ENCODE measurements at regions not wholly inside any gene's neighbourhood (a gene's known extent, or its start where the extent isn't known, plus 50 kb on each side); places are given as distances from the start of the nearest gene placed in this dataset.

DNA sequence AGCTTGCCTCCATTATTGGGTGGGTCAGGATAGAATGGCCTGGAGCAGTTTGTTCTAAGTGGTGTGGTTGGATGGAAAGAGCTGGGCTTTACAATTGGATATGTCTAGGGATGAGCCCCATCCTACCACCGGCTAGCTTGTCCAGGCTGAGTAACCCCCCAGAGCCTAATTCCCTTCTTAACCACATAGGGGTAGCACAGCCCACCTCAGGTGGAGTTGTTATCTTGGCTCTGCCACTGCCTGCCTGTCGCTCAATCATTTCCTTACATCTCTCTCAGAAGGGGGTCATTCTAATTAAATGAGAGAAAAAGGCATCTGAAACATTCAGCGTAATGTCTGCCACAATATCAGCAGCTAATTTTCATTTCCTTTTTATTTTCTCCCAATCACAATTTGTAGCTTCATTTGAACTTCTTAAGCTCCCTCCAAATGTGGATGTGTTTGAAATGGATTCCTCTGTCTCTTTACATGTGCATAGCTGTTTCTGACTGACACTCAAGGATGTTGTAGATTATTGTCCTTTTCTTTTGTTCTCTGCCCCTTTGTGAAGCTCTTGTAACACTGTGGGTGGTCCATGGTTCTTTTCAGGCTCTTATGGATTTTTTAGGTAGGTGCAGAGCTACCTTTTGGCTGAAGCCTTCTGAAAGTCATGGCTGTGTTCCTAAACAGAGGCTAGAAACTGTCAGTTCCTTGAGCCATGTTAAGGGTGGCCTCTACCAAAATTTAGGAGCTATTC is 383.1 kb upstream of the KLF4 start:
- Mint-ChIP-seq H3K4me3 (ENCODE audit: unreplicated experiment) (no peak overlapping the region), H3K27me3 (ENCODE audit: unreplicated experiment) (peaks cover 19% of the 10 kb centered on the region), H3K4me1 (ENCODE audit: unreplicated experiment) (no peaks in the 10 kb centered on the region), H3K27ac (ENCODE audit: unreplicated experiment) (no peak overlapping the region), H3K36me3 (ENCODE audit: unreplicated experiment) (no peaks in the 10 kb centered on the region), H3K9me3 (ENCODE audit: unreplicated experiment) (no peaks in the 10 kb centered on the region)
- TF ChIP-seq, protein P1, sequence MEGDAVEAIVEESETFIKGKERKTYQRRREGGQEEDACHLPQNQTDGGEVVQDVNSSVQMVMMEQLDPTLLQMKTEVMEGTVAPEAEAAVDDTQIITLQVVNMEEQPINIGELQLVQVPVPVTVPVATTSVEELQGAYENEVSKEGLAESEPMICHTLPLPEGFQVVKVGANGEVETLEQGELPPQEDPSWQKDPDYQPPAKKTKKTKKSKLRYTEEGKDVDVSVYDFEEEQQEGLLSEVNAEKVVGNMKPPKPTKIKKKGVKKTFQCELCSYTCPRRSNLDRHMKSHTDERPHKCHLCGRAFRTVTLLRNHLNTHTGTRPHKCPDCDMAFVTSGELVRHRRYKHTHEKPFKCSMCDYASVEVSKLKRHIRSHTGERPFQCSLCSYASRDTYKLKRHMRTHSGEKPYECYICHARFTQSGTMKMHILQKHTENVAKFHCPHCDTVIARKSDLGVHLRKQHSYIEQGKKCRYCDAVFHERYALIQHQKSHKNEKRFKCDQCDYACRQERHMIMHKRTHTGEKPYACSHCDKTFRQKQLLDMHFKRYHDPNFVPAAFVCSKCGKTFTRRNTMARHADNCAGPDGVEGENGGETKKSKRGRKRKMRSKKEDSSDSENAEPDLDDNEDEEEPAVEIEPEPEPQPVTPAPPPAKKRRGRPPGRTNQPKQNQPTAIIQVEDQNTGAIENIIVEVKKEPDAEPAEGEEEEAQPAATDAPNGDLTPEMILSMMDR (IDR thresholded peaks at IDR 0.05), result no peak
- DNase-seq (ENCODE audit: extremely low spot score, unreplicated experiment), result no peak

DNA sequence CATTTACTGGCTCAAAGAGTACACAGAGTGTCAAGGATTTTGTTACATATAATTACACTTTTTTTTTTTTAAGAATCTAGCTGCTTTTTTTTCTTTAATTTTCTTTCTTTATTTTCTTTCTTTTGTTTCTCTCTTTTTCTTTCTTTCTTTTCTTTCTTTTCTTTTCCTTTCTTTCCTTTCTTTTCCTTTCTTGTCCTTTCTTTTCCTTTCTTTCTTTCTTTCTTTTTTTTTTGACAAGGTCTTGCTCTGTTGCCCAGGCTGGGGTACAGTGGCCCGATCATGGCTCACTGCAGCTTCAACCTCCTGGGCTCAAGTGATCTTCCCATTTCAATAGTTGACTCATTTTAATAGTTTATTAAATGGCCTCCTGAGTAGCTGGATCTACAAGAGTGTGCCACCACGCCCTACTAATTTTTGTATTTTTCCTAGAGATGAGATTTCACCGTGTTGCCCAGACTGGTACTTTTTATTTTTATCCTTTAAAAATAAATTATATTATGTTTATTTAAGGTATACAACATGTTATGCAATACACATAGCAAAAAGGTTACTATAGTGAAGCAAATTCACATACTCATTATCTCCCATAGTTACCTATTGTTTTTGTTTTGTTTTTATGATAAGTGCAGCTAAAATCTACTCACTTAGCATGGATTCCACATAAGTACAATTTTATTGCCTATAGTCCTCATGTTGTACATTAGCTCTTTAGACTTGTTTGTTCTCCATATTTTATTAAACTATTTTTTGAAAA is 381.5 kb upstream of the KLF4 start:
- Mint-ChIP-seq H3K4me1 (ENCODE audit: unreplicated experiment) (no peaks in the 10 kb centered on the region), H3K27ac (ENCODE audit: unreplicated experiment) (no peak overlapping the region), H3K27me3 (ENCODE audit: unreplicated experiment) (peaks cover 18% of the 10 kb centered on the region), H3K9me3 (ENCODE audit: unreplicated experiment) (no peaks in the 10 kb centered on the region), H3K36me3 (ENCODE audit: unreplicated experiment) (no peaks in the 10 kb centered on the region), H3K4me3 (ENCODE audit: unreplicated experiment) (no peak overlapping the region)
- DNase-seq (ENCODE audit: extremely low spot score, unreplicated experiment), result no peak
- TF ChIP-seq, protein P1 (IDR thresholded peaks at IDR 0.05), result no peak

DNA sequence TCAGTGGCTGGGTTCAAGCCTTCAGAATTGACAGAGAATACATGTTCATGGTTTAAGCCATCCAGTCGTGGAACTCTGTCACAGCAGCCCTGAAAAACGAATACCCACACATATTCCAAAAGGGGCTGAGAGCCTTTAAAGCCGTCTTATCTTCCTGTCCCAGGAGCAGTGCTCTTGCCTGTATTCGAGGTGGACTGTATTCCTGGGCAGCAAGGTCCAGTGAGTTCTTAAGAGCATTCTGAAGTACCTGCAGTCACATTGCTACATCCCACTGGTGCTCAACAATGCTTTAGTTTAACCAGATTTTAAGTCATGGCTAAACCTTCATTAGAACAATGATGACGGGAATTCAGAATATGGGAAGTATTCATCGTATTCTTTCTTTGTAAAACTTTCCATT is 380.7 kb upstream of the KLF4 start:
- Mint-ChIP-seq H3K27ac (ENCODE audit: unreplicated experiment) (no peak overlapping the region), H3K4me3 (ENCODE audit: unreplicated experiment) (no peak overlapping the region), H3K36me3 (ENCODE audit: unreplicated experiment) (no peaks in the 10 kb centered on the region), H3K27me3 (ENCODE audit: unreplicated experiment) (peaks cover 13% of the 10 kb centered on the region), H3K4me1 (ENCODE audit: unreplicated experiment) (no peaks in the 10 kb centered on the region), H3K9me3 (ENCODE audit: unreplicated experiment) (no peaks in the 10 kb centered on the region)
- TF ChIP-seq, protein P1 (IDR thresholded peaks at IDR 0.05), result no peak
- DNase-seq (ENCODE audit: extremely low spot score, unreplicated experiment), result no peak

DNA sequence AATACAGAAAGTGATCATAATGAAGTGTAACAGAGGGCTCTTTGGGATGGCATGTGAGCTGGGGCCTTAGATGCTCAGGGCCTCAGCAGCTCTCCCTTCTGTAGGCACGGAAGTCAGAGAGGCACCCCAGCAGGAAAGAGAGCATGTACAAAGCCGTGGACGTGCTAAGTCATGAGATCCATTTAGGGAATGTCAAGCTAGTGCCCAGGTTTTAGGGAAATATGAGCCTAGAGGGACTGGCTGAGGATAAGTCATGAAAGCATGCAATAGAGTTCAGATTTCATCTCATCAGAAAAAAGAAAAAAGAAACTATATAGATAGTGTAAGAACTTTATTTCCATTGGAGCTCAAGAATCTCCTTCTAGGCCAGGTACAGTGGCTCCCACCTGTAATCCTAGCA is 379.5 kb upstream of the KLF4 start:
- Mint-ChIP-seq H3K4me3 (ENCODE audit: unreplicated experiment) (no peak overlapping the region), H3K4me1 (ENCODE audit: unreplicated experiment) (no peaks in the 10 kb centered on the region), H3K36me3 (ENCODE audit: unreplicated experiment) (no peaks in the 10 kb centered on the region), H3K27me3 (ENCODE audit: unreplicated experiment) (peaks cover 9% of the 10 kb centered on the region), H3K27ac (ENCODE audit: unreplicated experiment) (no peak overlapping the region), H3K9me3 (ENCODE audit: unreplicated experiment) (no peaks in the 10 kb centered on the region)
- TF ChIP-seq, protein P1 (IDR thresholded peaks at IDR 0.05), result no peak
- DNase-seq (ENCODE audit: extremely low spot score, unreplicated experiment), result no peak

DNA sequence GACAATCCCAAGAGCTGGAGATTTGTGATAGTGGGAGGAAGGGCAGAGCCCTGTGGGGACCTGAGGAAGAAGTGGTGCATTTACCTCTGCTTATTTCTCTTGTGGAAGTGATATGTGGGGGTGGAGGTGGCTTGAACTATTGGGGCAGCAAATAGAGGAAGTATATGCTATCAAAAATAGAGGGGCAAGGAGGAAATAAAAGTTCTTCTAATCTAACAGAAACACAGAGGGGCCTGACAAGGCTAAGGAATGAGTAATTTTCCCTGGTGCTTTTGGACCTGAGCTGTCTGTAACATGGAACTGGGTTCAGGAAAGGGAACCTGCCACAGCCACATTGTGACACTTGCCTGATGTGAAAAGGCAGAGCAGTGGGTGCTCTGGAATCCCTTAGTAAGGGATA is 378.6 kb upstream of the KLF4 start:
- no peaks in the 10 kb centered on the region for H3K9me3 Mint-ChIP-seq (ENCODE audit: unreplicated experiment)
- no peaks in the 10 kb centered on the region for H3K36me3 Mint-ChIP-seq (ENCODE audit: unreplicated experiment)
- TF ChIP-seq, protein P1 (IDR thresholded peaks at IDR 0.05), result no peak
- no peaks in the 10 kb centered on the region for H3K4me1 Mint-ChIP-seq (ENCODE audit: unreplicated experiment)
- H3K27ac Mint-ChIP-seq (ENCODE audit: unreplicated experiment), result no peak overlapping the region
- peaks cover 6% of the 10 kb centered on the region for H3K27me3 Mint-ChIP-seq (ENCODE audit: unreplicated experiment)
- H3K4me3 Mint-ChIP-seq (ENCODE audit: unreplicated experiment), result no peak overlapping the region
- DNase-seq (ENCODE audit: extremely low spot score, unreplicated experiment), result no peak

Data from osteocyte (in vitro differentiated cells).